ENCODE measurements at regions not wholly inside any gene's neighbourhood (a gene's known extent, or its start where the extent isn't known, plus 50 kb on each side); places are given as distances from the start of the nearest gene placed in this dataset.

- POLR2A ChIA-PET (ENCODE audit: unreplicated experiment), result no interaction called here
Measured at GRCh38 chr13:58151452-58151851, 519.9 kb downstream of the PCDH17 start.

DNA sequence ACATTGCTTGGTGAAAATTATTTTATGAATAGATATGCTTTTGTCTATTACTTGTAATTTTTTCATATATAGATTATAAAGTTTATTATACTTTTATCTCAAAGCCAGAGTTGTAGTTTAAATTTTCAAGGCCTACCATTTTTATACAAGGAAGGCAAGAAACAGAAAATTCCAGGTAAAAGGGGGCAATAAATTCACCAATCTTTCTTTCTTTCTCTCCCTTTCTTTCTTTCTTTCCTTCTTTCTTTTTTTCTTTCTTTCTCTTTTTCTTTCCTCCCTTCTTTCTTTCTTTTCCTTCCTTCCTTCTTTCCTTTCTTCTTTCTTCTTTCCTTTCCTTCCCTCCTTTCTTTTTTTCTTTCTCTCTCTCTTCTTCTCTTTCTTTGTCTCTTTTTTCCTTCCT lies 529.4 kb downstream of the PCDH17 start:
- CTCF ChIA-PET, result no interaction called here

More at GRCh38 chr13:58151452-58151851, 519.9 kb downstream of the PCDH17 start:
- TF ChIP-seq, protein P1, sequence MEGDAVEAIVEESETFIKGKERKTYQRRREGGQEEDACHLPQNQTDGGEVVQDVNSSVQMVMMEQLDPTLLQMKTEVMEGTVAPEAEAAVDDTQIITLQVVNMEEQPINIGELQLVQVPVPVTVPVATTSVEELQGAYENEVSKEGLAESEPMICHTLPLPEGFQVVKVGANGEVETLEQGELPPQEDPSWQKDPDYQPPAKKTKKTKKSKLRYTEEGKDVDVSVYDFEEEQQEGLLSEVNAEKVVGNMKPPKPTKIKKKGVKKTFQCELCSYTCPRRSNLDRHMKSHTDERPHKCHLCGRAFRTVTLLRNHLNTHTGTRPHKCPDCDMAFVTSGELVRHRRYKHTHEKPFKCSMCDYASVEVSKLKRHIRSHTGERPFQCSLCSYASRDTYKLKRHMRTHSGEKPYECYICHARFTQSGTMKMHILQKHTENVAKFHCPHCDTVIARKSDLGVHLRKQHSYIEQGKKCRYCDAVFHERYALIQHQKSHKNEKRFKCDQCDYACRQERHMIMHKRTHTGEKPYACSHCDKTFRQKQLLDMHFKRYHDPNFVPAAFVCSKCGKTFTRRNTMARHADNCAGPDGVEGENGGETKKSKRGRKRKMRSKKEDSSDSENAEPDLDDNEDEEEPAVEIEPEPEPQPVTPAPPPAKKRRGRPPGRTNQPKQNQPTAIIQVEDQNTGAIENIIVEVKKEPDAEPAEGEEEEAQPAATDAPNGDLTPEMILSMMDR (conservative IDR thresholded peaks at IDR 0.05; ENCODE audit: low read depth, low read length), result no peak
- TF ChIP-seq EZH2phosphoT487 (IDR thresholded peaks at IDR 0.05; ENCODE audit: borderline replicate concordance, low read length) (no peak), EZH2 (IDR thresholded peaks at IDR 0.05; ENCODE audit: low read length, unreplicated experiment) (no peak)
- Histone ChIP-seq H3K27ac (ENCODE audit: low read length) (no peak overlapping the region), H3K27me3 (ENCODE audit: low read length) (no peaks in the 10 kb centered on the region), H3K9me2 (replicated peaks; ENCODE audit: low read length) (no peaks in the 10 kb centered on the region), H3K4me2 (ENCODE audit: low read length) (no peak overlapping the region), H3K36me3 (ENCODE audit: low read depth, low read length) (no peaks in the 10 kb centered on the region), H3K79me2 (ENCODE audit: low read length) (no peaks in the 10 kb centered on the region), H2AFZ (ENCODE audit: low read length) (no peak overlapping the region), H3K9me3 (ENCODE audit: low read length) (no peaks in the 10 kb centered on the region), H3K9ac (ENCODE audit: low read length) (no peak overlapping the region), H3F3A (ENCODE audit: low read length, unreplicated experiment) (no peaks in the 10 kb centered on the region), H3K4me1 (ENCODE audit: insufficient read depth, low read length) (no peaks in the 10 kb centered on the region), H4K20me1 (ENCODE audit: low read length) (no peaks in the 10 kb centered on the region), H3K4me3 (ENCODE audit: low read length) (no peak overlapping the region)
- no peak for DNase-seq
- CTCF ChIA-PET, result interaction anchor here (0.6 kb wide), 1 partner anchor 644 kb away, joined by 3 read pairs; no protein-coding TSS in a partner anchor
- BruUV-seq (replicated peaks), result no TSS peak
- no peak for ATAC-seq
- intact Hi-C loops (cut with micrococcal nuclease), result no loop called here

GRCh38 chr13:58165617-58166016 lies 534.1 kb downstream of the PCDH17 start:
- ChIA-PET CTCF (no interaction called here), POLR2A (ENCODE audit: unreplicated experiment) (no interaction called here)
- H4K20me1 ChIP-seq (ENCODE audit: low read length), result no peaks in the 10 kb centered on the region
- TF ChIP-seq, protein P1 (conservative IDR thresholded peaks at IDR 0.05; ENCODE audit: low read depth, low read length), result no peak
- TF ChIP-seq EZH2 (IDR thresholded peaks at IDR 0.05; ENCODE audit: low read length, unreplicated experiment), result no peak
- no peaks in the 10 kb centered on the region for H3K4me1 ChIP-seq (ENCODE audit: insufficient read depth, low read length)
- no peaks in the 10 kb centered on the region for H3K27me3 ChIP-seq (ENCODE audit: low read length)
- no peaks in the 10 kb centered on the region for H3K79me2 ChIP-seq (ENCODE audit: low read length)
- H3F3A ChIP-seq (ENCODE audit: low read length, unreplicated experiment), result no peaks in the 10 kb centered on the region
- H3K9me2 ChIP-seq (replicated peaks; ENCODE audit: low read length), result no peaks in the 10 kb centered on the region
- H3K4me2 ChIP-seq (ENCODE audit: low read length), result no peak overlapping the region
- H3K36me3 ChIP-seq (ENCODE audit: low read depth, low read length), result no peaks in the 10 kb centered on the region
- intact Hi-C loops (cut with micrococcal nuclease), result no loop called here
- H2AFZ ChIP-seq (ENCODE audit: low read length), result no peak overlapping the region
- H3K9me3 ChIP-seq (ENCODE audit: low read length), result no peaks in the 10 kb centered on the region
- H3K4me3 ChIP-seq (ENCODE audit: low read length), result no peak overlapping the region
- no peak for DNase-seq
- no TSS peak for BruUV-seq (replicated peaks)
- ATAC-seq, result no peak
- no peak overlapping the region for H3K9ac ChIP-seq (ENCODE audit: low read length)
- no peak overlapping the region for H3K27ac ChIP-seq (ENCODE audit: low read length)

More for the DNA sequence above, 529.4 kb downstream of the PCDH17 start:
- DNase-seq, result no peak
- H3K4me1 ChIP-seq (ENCODE audit: insufficient read depth, low read length), result no peaks in the 10 kb centered on the region
- no peaks in the 10 kb centered on the region for H3K9me2 ChIP-seq (replicated peaks; ENCODE audit: low read length)
- no peak for ATAC-seq
- intact Hi-C loops (cut with micrococcal nuclease), result no loop called here
- H3F3A ChIP-seq (ENCODE audit: low read length, unreplicated experiment), result no peaks in the 10 kb centered on the region
- H3K4me2 ChIP-seq (ENCODE audit: low read length), result no peak overlapping the region
- no peak overlapping the region for H2AFZ ChIP-seq (ENCODE audit: low read length)
- no peaks in the 10 kb centered on the region for H3K27me3 ChIP-seq (ENCODE audit: low read length)
- H3K4me3 ChIP-seq (ENCODE audit: low read length), result no peak overlapping the region
- TF ChIP-seq EZH2phosphoT487 (IDR thresholded peaks at IDR 0.05; ENCODE audit: borderline replicate concordance, low read length) (no peak), EZH2 (IDR thresholded peaks at IDR 0.05; ENCODE audit: low read length, unreplicated experiment) (no peak)
- TF ChIP-seq, protein P1 (conservative IDR thresholded peaks at IDR 0.05; ENCODE audit: low read depth, low read length), result no peak
- no peaks in the 10 kb centered on the region for H3K79me2 ChIP-seq (ENCODE audit: low read length)
- POLR2A ChIA-PET (ENCODE audit: unreplicated experiment), result no interaction called here
- H4K20me1 ChIP-seq (ENCODE audit: low read length), result no peaks in the 10 kb centered on the region
- no peak overlapping the region for H3K9ac ChIP-seq (ENCODE audit: low read length)
- BruUV-seq (replicated peaks), result no TSS peak
- H3K36me3 ChIP-seq (ENCODE audit: low read depth, low read length), result no peaks in the 10 kb centered on the region
- H3K27ac ChIP-seq (ENCODE audit: low read length), result no peak overlapping the region
- H3K9me3 ChIP-seq (ENCODE audit: low read length), result no peaks in the 10 kb centered on the region
